Small intestine (tissue), 7 donors: ENCODE measurements at regions not wholly inside any gene's neighbourhood (a gene's known extent, or its start where the extent isn't known, plus 50 kb on each side); places are given as distances from the start of the nearest gene placed in this dataset.

Source experiments
- DNase-seq, 2 donors: peaks; one replicate each; pipeline versions ENCODE4 v3.0.0 to v3.0.0-alpha.2; 2013
- FAIRE-seq: peaks from 2 replicates; lab custom pipeline; 2012; peaks lifted over from hg19 to GRCh38; lab: Jason Lieb, UNC
- H3K27ac ChIP-seq, 3 donors: one replicate each; pipeline ENCODE4 v1.5.1; 2013; ENCODE audit warnings: low read length in 2 of 3, mild to moderate bottlenecking in 2 of 3, control low read depth in 1 of 3, inconsistent platforms in 1 of 3, low read depth in 1 of 3, moderate library complexity in 1 of 3
- H3K27me3 ChIP-seq, 3 donors: one replicate each; pipeline ENCODE4 v1.6.1; 2013; ENCODE audit warnings: low read length in 3 of 3, inconsistent platforms in 1 of 3; ENCODE audit not compliant: control insufficient read depth in 3 of 3, insufficient read depth in 3 of 3
- H3K36me3 ChIP-seq, 3 donors: one replicate each; pipeline ENCODE4 v1.6.1; 2013; ENCODE audit warnings: low read length in 3 of 3, inconsistent platforms in 1 of 3, low read depth in 1 of 3, mild to moderate bottlenecking in 1 of 3, moderate library complexity in 1 of 3; ENCODE audit not compliant: control insufficient read depth in 3 of 3, insufficient read depth in 2 of 3
- H3K4me1 ChIP-seq, 3 donors: one replicate each; pipeline ENCODE4 v1.6.1; 2013; ENCODE audit warnings: low read length in 2 of 3, inconsistent platforms in 1 of 3, low read depth in 1 of 3, mild to moderate bottlenecking in 1 of 3, moderate library complexity in 1 of 3; ENCODE audit not compliant: control insufficient read depth in 3 of 3, insufficient read depth in 2 of 3
- H3K4me3 ChIP-seq, 3 donors: one replicate each; pipeline ENCODE4 v1.5.1; 2013; ENCODE audit warnings: low read length in 3 of 3, control low read depth in 1 of 3, inconsistent platforms in 1 of 3, low read depth in 1 of 3, mild to moderate bottlenecking in 1 of 3, moderate library complexity in 1 of 3
- H3K9me3 ChIP-seq, 2 donors: one replicate each; pipeline ENCODE4 v1.6.1; 2013; ENCODE audit warnings: low read depth in 1 of 2, low read length in 1 of 2; ENCODE audit not compliant: control insufficient read depth in 2 of 2, insufficient read depth in 1 of 2
- WGBS, 3 donors: extraction: QIAGEN DNeasy Blood & Tissue Kit; methylation state at CpG; one replicate each; pipeline ENCODE4 v1.1.7; 2013; 5-methylcytosine and 5-hydroxymethylcytosine counted together
- donor health status: healthy with polysubstance abuse.
- donor health status: control.
- donor health status: control.
- donor health status: Bipolar disorder and iron deficiency.
- donor health status: healthy.

- DNase-seq = no peak
- Histone ChIP-seq H3K4me3 (no peak overlapping the region), H3K27ac (no peak overlapping the region), H3K27me3 (no peaks in the 10 kb centered on the region), H3K9me3 (no peaks in the 10 kb centered on the region), H3K4me1 (no peaks in the 10 kb centered on the region), H3K36me3 (no peaks in the 10 kb centered on the region)
- FAIRE-seq = no peak
- 34 to 55% (median 40%) methylated on average over 3 of the region's 3 CpGs for WGBS, 3 donors
These were observed 86.0 kb downstream of the PTCHD4 start for GRCh38 chr6:48024956-48025355.

- Histone ChIP-seq H3K36me3 (no peaks in the 10 kb centered on the region), H3K4me3 (no peak overlapping the region), H3K27me3 (no peaks in the 10 kb centered on the region), H3K4me1 (no peaks in the 10 kb centered on the region), H3K9me3 (no peaks in the 10 kb centered on the region), H3K27ac (no peak overlapping the region)
- WGBS, 3 donors = 36 to 60% (median 48%) methylated on average over 1 of the region's 1 CpG
- DNase-seq = no peak
- no peak for FAIRE-seq
These were observed 89.1 kb downstream of the PTCHD4 start for GRCh38 chr6:48021904-48022303.

- Histone ChIP-seq H3K4me1 (no peaks in the 10 kb centered on the region), H3K4me3 (no peak overlapping the region), H3K9me3 (no peaks in the 10 kb centered on the region), H3K27ac (no peak overlapping the region), H3K36me3 (no peaks in the 10 kb centered on the region), H3K27me3 (no peaks in the 10 kb centered on the region)
- 71 to 83% (median 77%) methylated on average over 5 of the region's 5 CpGs for WGBS, 3 donors
- FAIRE-seq (no peak), DNase-seq (no peak)
These were observed 94.8 kb downstream of the PTCHD4 start for GRCh38 chr6:48016020-48016755.

GRCh38 chr6:47992809-47993208 lies 118.2 kb downstream of the PTCHD4 start:
- no peak for DNase-seq
- Histone ChIP-seq H3K27me3 (no peaks in the 10 kb centered on the region), H3K4me3 (no peak overlapping the region), H3K27ac (no peak overlapping the region), H3K4me1 (no peaks in the 10 kb centered on the region), H3K9me3 (no peaks in the 10 kb centered on the region), H3K36me3 (no peaks in the 10 kb centered on the region)
- WGBS, 3 donors = 78 to 92% (median 81%) methylated on average over 3 of the region's 3 CpGs
- FAIRE-seq = no peak

GRCh38 chr6:47983491-47983890 lies 127.5 kb downstream of the PTCHD4 start:
- FAIRE-seq (no peak), DNase-seq (no peak)
- 89 to 96% (median 90%) methylated on average over 2 of the region's 2 CpGs for WGBS, 3 donors
- Histone ChIP-seq H3K27ac (no peak overlapping the region), H3K36me3 (no peaks in the 10 kb centered on the region), H3K4me1 (no peaks in the 10 kb centered on the region), H3K4me3 (no peak overlapping the region), H3K9me3 (no peaks in the 10 kb centered on the region), H3K27me3 (no peaks in the 10 kb centered on the region)

- H3K9me3 ChIP-seq = no peaks in the 10 kb centered on the region
- no peaks in the 10 kb centered on the region for H3K27me3 ChIP-seq
- H3K4me1 ChIP-seq = no peaks in the 10 kb centered on the region
- no peak for DNase-seq
- H3K4me3 ChIP-seq = no peak overlapping the region
- no peak overlapping the region for H3K27ac ChIP-seq
- no peak for FAIRE-seq
- no peaks in the 10 kb centered on the region for H3K36me3 ChIP-seq
These were observed 133.7 kb downstream of the PTCHD4 start for GRCh38 chr6:47977314-47977713.

GRCh38 chr6:47974106-47974505 lies 136.9 kb downstream of the PTCHD4 start:
- H3K9me3 ChIP-seq = no peaks in the 10 kb centered on the region
- H3K27me3 ChIP-seq = no peaks in the 10 kb centered on the region
- FAIRE-seq (no peak), DNase-seq (no peak)
- no peak overlapping the region for H3K27ac ChIP-seq
- 59 to 69% (median 69%) methylated on average over 2 of the region's 2 CpGs for WGBS, 3 donors
- no peak overlapping the region for H3K4me3 ChIP-seq
- H3K36me3 ChIP-seq = no peaks in the 10 kb centered on the region
- no peaks in the 10 kb centered on the region for H3K4me1 ChIP-seq

GRCh38 chr6:47970826-47971225 lies 140.2 kb downstream of the PTCHD4 start:
- no peaks in the 10 kb centered on the region for H3K27me3 ChIP-seq
- no peaks in the 10 kb centered on the region for H3K4me1 ChIP-seq
- no peak overlapping the region for H3K4me3 ChIP-seq
- WGBS, 3 donors = 81 to 87% (median 82%) methylated on average over 3 of the region's 3 CpGs
- H3K27ac ChIP-seq = no peak overlapping the region
- FAIRE-seq = no peak
- no peaks in the 10 kb centered on the region for H3K9me3 ChIP-seq
- no peaks in the 10 kb centered on the region for H3K36me3 ChIP-seq
- DNase-seq = no peak

- FAIRE-seq = no peak
- Histone ChIP-seq H3K36me3 (no peaks in the 10 kb centered on the region), H3K27ac (no peak overlapping the region), H3K27me3 (no peaks in the 10 kb centered on the region), H3K4me1 (no peaks in the 10 kb centered on the region), H3K9me3 (no peaks in the 10 kb centered on the region), H3K4me3 (no peak overlapping the region)
- DNase-seq = no peak
- WGBS, 3 donors = 60 to 73% (median 73%) methylated on average over 2 of the region's 2 CpGs
These were observed 143.2 kb downstream of the PTCHD4 start for GRCh38 chr6:47967843-47968242.
